Mesendoderm (in vitro differentiated cells): ENCODE measurements at regions not wholly inside any gene's neighbourhood (a gene's known extent, or its start where the extent isn't known, plus 50 kb on each side); places are given as distances from the start of the nearest gene placed in this dataset.

ENCODE experiments used
- DNase-seq: peaks from one replicate; pipeline ENCODE4 v3.0.0; 2013
- H2AK5ac ChIP-seq: 2 replicates; pipeline ENCODE4 v1.6.1; 2013; ENCODE audit warnings: low read length, inconsistent platforms
- H2BK120ac ChIP-seq: 2 replicates; pipeline ENCODE4 v1.6.1; 2013; ENCODE audit warnings: low read depth, mild to moderate bottlenecking, low read length, moderate library complexity, mixed read lengths
- H2BK15ac ChIP-seq: replicated peaks from 2 replicates; pipeline ENCODE4 v1.6.1; 2013; ENCODE audit warnings: low read depth, mild to moderate bottlenecking, moderate library complexity
- H2BK5ac ChIP-seq: 2 replicates; pipeline ENCODE4 v1.6.1; 2013; ENCODE audit warnings: low read length, inconsistent platforms
- H3K18ac ChIP-seq: 2 replicates; pipeline ENCODE4 v1.6.1; 2013; ENCODE audit warnings: mild to moderate bottlenecking, low read length, mixed read lengths
- H3K23ac ChIP-seq: one replicate; pipeline ENCODE4 v1.6.1; 2013; ENCODE audit warnings: low read length
- H3K27ac ChIP-seq: 2 replicates; pipeline ENCODE4 v1.5.1; 2013; ENCODE audit warnings: low read depth, mild to moderate bottlenecking, inconsistent platforms, low read length, moderate library complexity
- H3K27me3 ChIP-seq: 2 replicates; pipeline ENCODE4 v1.6.1; 2013; ENCODE audit warnings: low read length, control low read depth, mild to moderate bottlenecking, inconsistent platforms; ENCODE audit not compliant: insufficient read depth, poor library complexity
- H3K36me3 ChIP-seq: 2 replicates; pipeline ENCODE4 v1.6.1; 2013; ENCODE audit warnings: low read length, inconsistent platforms; ENCODE audit not compliant: control insufficient read depth, insufficient read depth
- H3K4ac ChIP-seq: one replicate; pipeline ENCODE4 v1.6.1; 2013; ENCODE audit warnings: low read depth, mild to moderate bottlenecking, low read length, moderate library complexity
- H3K4me1 ChIP-seq: 2 replicates; pipeline ENCODE4 v1.6.1; 2013; ENCODE audit warnings: low read depth, low read length, inconsistent platforms; ENCODE audit not compliant: control insufficient read depth
- H3K4me2 ChIP-seq: 2 replicates; pipeline ENCODE4 v1.6.1; 2013; ENCODE audit warnings: low read length
- H3K4me3 ChIP-seq: 2 replicates; pipeline ENCODE4 v1.5.1; 2013; ENCODE audit warnings: mild to moderate bottlenecking, low read length
- H3K56ac ChIP-seq: one replicate; pipeline ENCODE4 v1.6.1; 2013; ENCODE audit warnings: low read length
- H3K79me1 ChIP-seq: 2 replicates; pipeline ENCODE4 v1.6.1; 2013; ENCODE audit warnings: low read length, inconsistent platforms
- H3K79me2 ChIP-seq: 2 replicates; pipeline ENCODE4 v1.6.1; 2013; ENCODE audit warnings: mild to moderate bottlenecking, low read length; ENCODE audit not compliant: control insufficient read depth, insufficient read depth
- H3K9ac ChIP-seq: 2 replicates; pipeline ENCODE4 v1.6.1; 2013; ENCODE audit warnings: low read length, inconsistent platforms
- H4K5ac ChIP-seq: one replicate; pipeline ENCODE4 v1.6.1; 2013; ENCODE audit warnings: low read length
- H4K8ac ChIP-seq: one replicate; pipeline ENCODE4 v1.6.1; 2013; ENCODE audit warnings: low read depth, mild to moderate bottlenecking, control low read depth, low read length, moderate library complexity
- WGBS: extraction: QIAGEN DNeasy Blood & Tissue Kit; methylation state at CpG from one replicate; pipeline ENCODE4 v1.1.7; 2013; ENCODE audit warnings: low lambda C conversion rate, missing lambda C conversion rate; ENCODE audit not compliant: insufficient coverage; ENCODE audit errors: extremely low coverage; 5-methylcytosine and 5-hydroxymethylcytosine counted together

GRCh38 chr2:222993920-222994650, 57.9 kb upstream of the KCNE4 start:
- Histone ChIP-seq H3K56ac (no peak overlapping the region), H2BK120ac (no peak overlapping the region), H3K4me1 (no peaks in the 10 kb centered on the region), H3K18ac (no peak overlapping the region), H3K27me3 (no peaks in the 10 kb centered on the region), H2BK5ac (no peak overlapping the region), H3K4me3 (no peak overlapping the region), H3K79me2 (no peaks in the 10 kb centered on the region), H3K36me3 (no peaks in the 10 kb centered on the region), H2AK5ac (no peak overlapping the region), H3K9ac (no peak overlapping the region), H4K8ac (no peak overlapping the region), H3K79me1 (no peaks in the 10 kb centered on the region), H3K4ac (no peak overlapping the region), H2BK15ac (no peak overlapping the region), H3K4me2 (no peak overlapping the region), H4K5ac (no peak overlapping the region), H3K23ac (no peak overlapping the region), H3K27ac (peak overlapping the region; percentile 18)
- WGBS, result no CpG with 5 or more reads among the region's 8 CpGs
- DNase-seq, result peak; percentile 79

- Histone ChIP-seq H3K79me1 (no peaks in the 10 kb centered on the region), H2BK120ac (no peak overlapping the region), H3K27me3 (no peaks in the 10 kb centered on the region), H2BK5ac (no peak overlapping the region), H2AK5ac (no peak overlapping the region), H3K4me3 (no peak overlapping the region), H3K4ac (no peak overlapping the region), H3K4me2 (no peak overlapping the region), H3K18ac (no peak overlapping the region), H3K4me1 (no peaks in the 10 kb centered on the region), H3K9ac (no peak overlapping the region), H3K56ac (no peak overlapping the region), H3K23ac (no peak overlapping the region), H4K8ac (no peak overlapping the region), H4K5ac (no peak overlapping the region), H3K79me2 (no peaks in the 10 kb centered on the region), H3K36me3 (no peaks in the 10 kb centered on the region), H3K27ac (no peak overlapping the region), H2BK15ac (no peak overlapping the region)
- no peak for DNase-seq
- no CpG with 5 or more reads among the region's 1 CpG for WGBS
Observed at GRCh38 chr2:222998459-222998858, 53.5 kb upstream of the KCNE4 start.

- Histone ChIP-seq H2BK120ac (no peak overlapping the region), H3K18ac (no peak overlapping the region), H3K36me3 (no peaks in the 10 kb centered on the region), H2BK15ac (no peak overlapping the region), H3K4me2 (no peak overlapping the region), H4K5ac (no peak overlapping the region), H3K79me1 (no peaks in the 10 kb centered on the region), H4K8ac (no peak overlapping the region), H3K27me3 (no peaks in the 10 kb centered on the region), H3K79me2 (no peaks in the 10 kb centered on the region), H3K4ac (no peak overlapping the region), H2BK5ac (no peak overlapping the region), H3K23ac (no peak overlapping the region), H3K4me3 (no peak overlapping the region), H3K27ac (no peak overlapping the region), H3K56ac (no peak overlapping the region), H3K4me1 (no peaks in the 10 kb centered on the region), H3K9ac (no peak overlapping the region), H2AK5ac (no peak overlapping the region)
- DNase-seq, result peak; percentile 14
- WGBS, result no CpG with 5 or more reads among the region's 12 CpGs
Observed at GRCh38 chr2:223000872-223001796, 50.9 kb upstream of the KCNE4 start.

- no peak overlapping the region for H2BK15ac ChIP-seq
- no peak for DNase-seq
- no peak overlapping the region for H3K4me3 ChIP-seq
- H3K36me3 ChIP-seq, result no peaks in the 10 kb centered on the region
- no peak overlapping the region for H3K27ac ChIP-seq
- no peak overlapping the region for H2AK5ac ChIP-seq
- no CpG with 5 or more reads among the region's 3 CpGs for WGBS
- no peak overlapping the region for H3K9ac ChIP-seq
- H3K23ac ChIP-seq, result no peak overlapping the region
- H2BK5ac ChIP-seq, result no peak overlapping the region
- H4K5ac ChIP-seq, result no peak overlapping the region
- no peak overlapping the region for H3K4ac ChIP-seq
- no peak overlapping the region for H3K4me2 ChIP-seq
- H3K79me1 ChIP-seq, result no peaks in the 10 kb centered on the region
- no peak overlapping the region for H2BK120ac ChIP-seq
- H3K79me2 ChIP-seq, result no peaks in the 10 kb centered on the region
- H3K4me1 ChIP-seq, result no peaks in the 10 kb centered on the region
- no peaks in the 10 kb centered on the region for H3K27me3 ChIP-seq
- no peak overlapping the region for H3K56ac ChIP-seq
- no peak overlapping the region for H4K8ac ChIP-seq
- no peak overlapping the region for H3K18ac ChIP-seq
Observed at GRCh38 chr2:223001797-223002175, 50.2 kb upstream of the KCNE4 start.
